ENCODE measurements at regions not wholly inside any gene's neighbourhood (a gene's known extent, or its start where the extent isn't known, plus 50 kb on each side); places are given as distances from the start of the nearest gene placed in this dataset.

DNA sequence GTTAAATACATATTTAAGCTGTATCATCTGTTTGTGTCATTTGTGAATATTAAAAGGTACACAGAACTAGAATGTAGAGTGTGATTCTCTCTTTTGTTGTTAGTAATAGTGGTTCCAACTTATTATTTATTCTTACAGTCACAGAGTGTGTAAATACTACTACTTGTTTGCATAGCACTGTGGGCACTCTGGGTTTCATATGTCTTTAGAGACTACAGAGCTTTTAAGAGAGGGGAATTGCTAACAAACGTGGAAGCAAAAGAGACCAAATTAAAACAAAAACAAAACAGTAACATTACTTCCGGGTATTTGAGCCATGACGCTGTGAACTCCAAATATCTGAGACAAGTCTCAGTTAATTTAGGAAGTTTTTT is 828.0 kb upstream of the DPPA4 start:
- no peak overlapping the region for H3K4me3 ChIP-seq (ENCODE audit: low read depth, low read length)
- TF ChIP-seq CTCF (conservative IDR thresholded peaks at IDR 0.05; ENCODE audit: low read depth, low read length), result no peak

GRCh38 chr3:110165753-110166152 is 828.4 kb upstream of the DPPA4 start:
- TF ChIP-seq CTCF (conservative IDR thresholded peaks at IDR 0.05; ENCODE audit: low read depth, low read length), result no peak
- no peak overlapping the region for H3K4me3 ChIP-seq (ENCODE audit: low read depth, low read length)
- no peak for DNase-seq (ENCODE audit: low read depth)

More for the DNA sequence above, 828.0 kb upstream of the DPPA4 start:
- DNase-seq (ENCODE audit: low read depth), result no peak

DNA sequence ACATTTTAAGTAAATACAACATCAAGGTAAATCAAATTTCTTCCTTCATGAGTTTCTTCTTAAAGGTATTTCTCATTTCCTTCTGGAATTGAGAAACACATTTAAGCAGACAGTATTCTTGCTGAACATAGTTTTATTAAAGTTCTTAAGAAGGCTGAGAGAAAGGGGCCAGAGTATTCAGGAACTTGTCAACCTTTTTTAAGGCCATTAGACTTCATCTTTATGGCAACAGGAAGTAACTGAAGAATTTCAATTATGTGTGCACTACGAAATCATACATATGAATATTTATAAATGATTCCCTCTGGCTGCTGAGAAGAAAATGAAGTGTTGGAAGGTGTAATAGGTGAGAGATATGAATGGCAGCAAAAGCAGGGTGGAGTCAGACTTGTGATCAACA is 829.4 kb upstream of the DPPA4 start:
- H3K4me3 ChIP-seq (ENCODE audit: low read depth, low read length), result no peak overlapping the region
- no peak for TF ChIP-seq CTCF (conservative IDR thresholded peaks at IDR 0.05; ENCODE audit: low read depth, low read length)

DNA sequence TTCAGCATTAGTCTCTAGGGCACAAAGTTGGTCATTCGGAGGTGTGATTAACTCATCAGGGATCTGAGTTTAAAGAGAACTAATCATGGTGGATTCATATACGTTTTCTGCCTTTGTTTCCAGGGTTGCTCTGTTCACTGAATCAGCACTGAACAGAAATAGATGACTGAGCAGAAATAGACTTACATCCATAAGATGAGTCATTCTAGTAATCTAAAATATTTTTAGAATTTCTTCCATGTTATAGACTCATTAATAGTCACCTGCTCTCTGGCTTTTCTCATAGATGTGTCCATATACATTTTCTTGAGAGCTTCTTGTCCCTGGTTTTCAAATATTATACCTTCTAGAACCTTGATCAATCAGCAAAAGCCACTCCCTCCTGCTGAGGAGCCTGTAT is 837.6 kb upstream of the DPPA4 start:
- no peak for DNase-seq (ENCODE audit: low read depth)
- no peak for TF ChIP-seq CTCF (conservative IDR thresholded peaks at IDR 0.05; ENCODE audit: low read depth, low read length)
- no peak overlapping the region for H3K4me3 ChIP-seq (ENCODE audit: low read depth, low read length)

More for the DNA sequence above, 829.4 kb upstream of the DPPA4 start:
- no peak for DNase-seq (ENCODE audit: low read depth)

DNA sequence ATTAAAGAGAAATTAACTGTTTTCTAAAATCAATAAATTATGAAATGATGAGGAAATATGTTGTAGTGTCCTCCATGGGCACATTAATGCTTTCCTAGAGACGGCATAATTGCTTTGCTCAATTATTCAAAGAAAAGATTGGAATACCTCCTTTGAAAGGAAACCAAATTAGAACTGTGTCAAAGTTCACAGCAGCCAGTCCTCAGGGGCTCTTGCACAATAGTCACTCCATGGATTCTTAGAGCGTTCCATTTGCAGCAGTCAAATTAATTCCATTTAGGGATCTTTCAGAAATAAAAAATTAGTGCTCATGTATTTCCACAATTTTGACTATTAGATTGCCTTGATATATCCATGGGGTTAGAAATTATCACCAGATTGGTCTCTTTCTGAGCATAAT is 841.6 kb upstream of the DPPA4 start:
- H3K4me3 ChIP-seq (ENCODE audit: low read depth, low read length), result no peak overlapping the region
- TF ChIP-seq CTCF (conservative IDR thresholded peaks at IDR 0.05; ENCODE audit: low read depth, low read length), result no peak
- DNase-seq (ENCODE audit: low read depth), result no peak

DNA sequence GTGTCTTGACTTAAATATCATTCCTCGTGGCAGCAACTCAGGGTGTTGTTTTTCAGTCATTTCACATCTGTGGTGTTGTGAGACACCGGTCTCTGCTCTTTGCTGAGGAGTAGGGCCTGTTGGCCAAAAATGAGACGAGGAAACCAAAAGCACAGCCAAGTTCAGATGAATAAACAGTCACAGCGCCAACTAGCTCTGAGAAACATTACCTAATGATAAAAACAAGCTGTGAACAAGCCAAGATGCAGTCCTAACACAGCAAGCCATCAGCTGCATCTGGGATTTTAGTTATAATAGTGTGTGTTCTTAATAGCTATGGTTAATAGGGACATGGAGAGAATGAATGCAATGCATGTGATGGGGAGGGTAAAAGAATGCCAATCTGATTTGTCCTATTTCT is 843.4 kb upstream of the DPPA4 start:
- no peak for TF ChIP-seq CTCF (conservative IDR thresholded peaks at IDR 0.05; ENCODE audit: low read depth, low read length)
- DNase-seq (ENCODE audit: low read depth), result no peak
- no peak overlapping the region for H3K4me3 ChIP-seq (ENCODE audit: low read depth, low read length)

DNA sequence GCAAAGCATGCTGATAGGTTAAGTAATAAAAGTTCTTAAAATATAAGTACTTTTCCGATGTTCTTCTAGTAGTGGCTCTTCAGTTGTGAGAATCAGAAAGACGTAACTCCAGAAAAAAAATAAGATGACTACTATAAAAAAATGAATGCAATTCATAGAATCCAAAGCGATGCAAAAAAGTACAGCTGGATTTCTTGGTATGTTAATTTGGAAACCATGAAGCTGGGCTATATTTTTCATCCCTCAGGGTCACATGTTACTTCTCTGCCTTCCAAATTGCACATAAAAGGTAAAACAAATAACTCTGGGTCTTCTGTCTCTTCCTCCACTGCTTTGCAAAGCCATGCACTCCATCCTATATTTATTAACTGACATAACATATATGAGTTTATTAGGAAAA is 843.9 kb upstream of the DPPA4 start:
- no peak for TF ChIP-seq CTCF (conservative IDR thresholded peaks at IDR 0.05; ENCODE audit: low read depth, low read length)
- DNase-seq (ENCODE audit: low read depth), result no peak
- no peak overlapping the region for H3K4me3 ChIP-seq (ENCODE audit: low read depth, low read length)

Data from epithelial cell of proximal tubule (primary cell).